ENCODE measurements at regions not wholly inside any gene's neighbourhood (a gene's known extent, or its start where the extent isn't known, plus 50 kb on each side); places are given as distances from the start of the nearest gene placed in this dataset.

DNA sequence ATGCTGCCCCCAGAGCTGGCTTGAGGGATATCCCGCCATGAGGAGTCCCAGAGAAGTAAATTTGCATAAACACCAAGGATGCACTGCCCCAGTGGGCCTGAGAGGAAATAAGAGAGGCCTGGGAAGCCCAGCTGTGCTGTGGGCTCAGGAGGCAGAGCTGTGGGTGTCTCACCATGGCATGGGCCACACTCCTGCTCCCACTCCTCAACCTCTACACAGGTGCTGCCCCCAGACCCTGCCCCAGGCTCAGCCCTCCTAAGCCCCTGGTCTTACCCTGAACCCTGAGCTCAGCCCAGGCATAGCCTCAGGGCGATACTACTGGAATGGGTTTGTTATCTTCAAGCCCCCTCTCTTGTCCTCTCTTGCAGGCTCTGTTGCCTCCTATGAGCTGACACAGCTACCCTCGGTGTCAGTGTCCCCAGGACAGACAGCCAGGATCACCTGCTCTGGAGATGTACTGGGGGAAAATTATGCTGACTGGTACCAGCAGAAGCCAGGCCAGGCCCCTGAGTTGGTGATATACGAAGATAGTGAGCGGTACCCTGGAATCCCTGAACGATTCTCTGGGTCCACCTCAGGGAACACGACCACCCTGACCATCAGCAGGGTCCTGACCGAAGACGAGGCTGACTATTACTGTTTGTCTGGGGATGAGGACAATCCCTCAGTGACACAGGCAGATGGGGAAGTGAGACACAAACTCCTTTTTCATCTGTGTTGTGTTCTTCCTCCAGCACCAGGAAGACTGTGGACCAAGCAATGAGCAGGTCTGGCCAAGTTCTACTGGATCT, 59.9 kb downstream of the GGTLC2 start:
- Histone ChIP-seq H3K9me3 (ENCODE audit: low read length) (no peaks in the 10 kb centered on the region), H3K4me2 (ENCODE audit: low read depth, low read length) (no peak overlapping the region), H3K4me1 (ENCODE audit: insufficient read depth, low read length) (no peaks in the 10 kb centered on the region), H3K9ac (ENCODE audit: insufficient read depth, low read depth, low read length) (no peak overlapping the region), H3K36me3 (replicated peaks in 1 of 2; ENCODE audit: control insufficient read depth in 1 of 2, insufficient read depth in 2 of 2, low read length in 2 of 2) (no peaks in the 10 kb centered on the region), H2AFZ (ENCODE audit: low read length) (no peak overlapping the region), H3K27ac (ENCODE audit: extremely low read length, insufficient read depth, low read length) (no peak overlapping the region), H3K4me3 (replicated peaks in 1 of 3; ENCODE audit: insufficient read depth in 1 of 3, low read depth in 2 of 3, low read length in 3 of 3) (no peak overlapping the region), H3K79me2 (ENCODE audit: insufficient read depth, low read length) (no peaks in the 10 kb centered on the region), H3K27me3 (ENCODE audit: control insufficient read depth in 1 of 2, insufficient read depth in 2 of 2, low read length in 2 of 2) (peaks cover 0 to 4% of the 10 kb centered on the region in 2 experiments; a peak in 1 of 5 replicates), H4K20me1 (ENCODE audit: insufficient read depth, low read length) (no peaks in the 10 kb centered on the region)
- no peak for FAIRE-seq
- TF ChIP-seq, protein P1, sequence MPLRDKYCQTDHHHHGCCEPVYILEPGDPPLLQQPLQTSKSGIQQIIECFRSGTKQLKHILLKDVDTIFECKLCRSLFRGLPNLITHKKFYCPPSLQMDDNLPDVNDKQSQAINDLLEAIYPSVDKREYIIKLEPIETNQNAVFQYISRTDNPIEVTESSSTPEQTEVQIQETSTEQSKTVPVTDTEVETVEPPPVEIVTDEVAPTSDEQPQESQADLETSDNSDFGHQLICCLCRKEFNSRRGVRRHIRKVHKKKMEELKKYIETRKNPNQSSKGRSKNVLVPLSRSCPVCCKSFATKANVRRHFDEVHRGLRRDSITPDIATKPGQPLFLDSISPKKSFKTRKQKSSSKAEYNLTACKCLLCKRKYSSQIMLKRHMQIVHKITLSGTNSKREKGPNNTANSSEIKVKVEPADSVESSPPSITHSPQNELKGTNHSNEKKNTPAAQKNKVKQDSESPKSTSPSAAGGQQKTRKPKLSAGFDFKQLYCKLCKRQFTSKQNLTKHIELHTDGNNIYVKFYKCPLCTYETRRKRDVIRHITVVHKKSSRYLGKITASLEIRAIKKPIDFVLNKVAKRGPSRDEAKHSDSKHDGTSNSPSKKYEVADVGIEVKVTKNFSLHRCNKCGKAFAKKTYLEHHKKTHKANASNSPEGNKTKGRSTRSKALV (CRISPR knock-in tag; IDR thresholded peaks at IDR 0.05), result no peak
- TF ChIP-seq, protein P2, sequence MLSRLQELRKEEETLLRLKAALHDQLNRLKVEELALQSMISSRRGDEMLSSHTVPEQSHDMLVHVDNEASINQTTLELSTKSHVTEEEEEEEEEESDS (CRISPR knock-in tag; IDR thresholded peaks at IDR 0.05; ENCODE audit: borderline replicate concordance), result no peak
- TF ChIP-seq ZNF644 (CRISPR knock-in tag; IDR thresholded peaks at IDR 0.05; ENCODE audit: low read depth) (no peak), FOXP1 (IDR thresholded peaks at IDR 0.05) (no peak), FOXP1 (CRISPR knock-in tag; IDR thresholded peaks at IDR 0.05) (no peak), DNMT3B (CRISPR knock-in tag; conservative IDR thresholded peaks at IDR 0.05) (no peak), MAFK (conservative IDR thresholded peaks at IDR 0.05 in 1 of 2, IDR thresholded peaks at IDR 0.05 in 1 of 2; ENCODE audit: low read length in 2 of 2) (peak; percentile 9 to 11; a peak in 1 of 4 replicates)
- BruUV-seq (replicated peaks), result no TSS peak
- ATAC-seq, result no peak
- intact Hi-C loops (cut with micrococcal nuclease; ENCODE audit: unreplicated experiment) (no loop called here), in situ Hi-C loops (cut with HindIII; ENCODE audit: extremely low pct_ligation_motif_present, low pct_unique_long_range_greater_than_20kb) (no loop called here)
- WGBS (ENCODE audit: low lambda C conversion rate), result 3% methylated on average over 7 of the region's 9 CpGs
- CTCF ChIA-PET (ENCODE audit: low intra/inter-chr PET ratio, low total read pairs), result no interaction called here
- no peak for DNase-seq (ENCODE audit: low spot score)
- POLR2A ChIA-PET, result no interaction called here

Measured in HepG2 (cell line).